ENCODE measurements at regions not wholly inside any gene's neighbourhood (a gene's known extent, or its start where the extent isn't known, plus 50 kb on each side); places are given as distances from the start of the nearest gene placed in this dataset.

DNA sequence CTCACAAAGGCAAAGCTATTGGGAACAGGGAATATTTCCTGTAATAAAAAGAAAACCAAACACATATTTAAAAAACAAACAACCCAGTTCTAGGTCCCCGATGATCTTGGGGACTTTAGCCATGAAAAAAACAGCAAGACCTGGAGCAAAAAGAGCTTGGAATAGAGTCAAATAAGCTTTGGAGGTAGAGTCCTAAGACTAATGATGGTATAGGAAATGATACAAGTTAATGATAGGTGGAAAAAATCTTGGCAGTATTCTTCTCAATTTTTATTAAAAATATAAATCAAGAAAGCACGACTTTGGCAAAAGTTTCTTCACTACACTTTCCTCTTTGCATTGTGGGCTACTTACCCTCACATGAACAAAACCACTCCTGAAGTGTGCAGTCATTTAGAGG is 481.5 kb downstream of the EBF1 start:
- H3K27me3 Mint-ChIP-seq (ENCODE audit: low read depth), result no peaks in the 10 kb centered on the region
- H3K4me3 Mint-ChIP-seq (ENCODE audit: unreplicated experiment), result no peak overlapping the region
- peaks cover 11% of the 10 kb centered on the region for H3K4me1 Mint-ChIP-seq (ENCODE audit: low read depth)
- H3K27ac Mint-ChIP-seq (ENCODE audit: unreplicated experiment), result no peak overlapping the region
- TF ChIP-seq, protein P1, sequence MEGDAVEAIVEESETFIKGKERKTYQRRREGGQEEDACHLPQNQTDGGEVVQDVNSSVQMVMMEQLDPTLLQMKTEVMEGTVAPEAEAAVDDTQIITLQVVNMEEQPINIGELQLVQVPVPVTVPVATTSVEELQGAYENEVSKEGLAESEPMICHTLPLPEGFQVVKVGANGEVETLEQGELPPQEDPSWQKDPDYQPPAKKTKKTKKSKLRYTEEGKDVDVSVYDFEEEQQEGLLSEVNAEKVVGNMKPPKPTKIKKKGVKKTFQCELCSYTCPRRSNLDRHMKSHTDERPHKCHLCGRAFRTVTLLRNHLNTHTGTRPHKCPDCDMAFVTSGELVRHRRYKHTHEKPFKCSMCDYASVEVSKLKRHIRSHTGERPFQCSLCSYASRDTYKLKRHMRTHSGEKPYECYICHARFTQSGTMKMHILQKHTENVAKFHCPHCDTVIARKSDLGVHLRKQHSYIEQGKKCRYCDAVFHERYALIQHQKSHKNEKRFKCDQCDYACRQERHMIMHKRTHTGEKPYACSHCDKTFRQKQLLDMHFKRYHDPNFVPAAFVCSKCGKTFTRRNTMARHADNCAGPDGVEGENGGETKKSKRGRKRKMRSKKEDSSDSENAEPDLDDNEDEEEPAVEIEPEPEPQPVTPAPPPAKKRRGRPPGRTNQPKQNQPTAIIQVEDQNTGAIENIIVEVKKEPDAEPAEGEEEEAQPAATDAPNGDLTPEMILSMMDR (IDR thresholded peaks at IDR 0.05), result no peak
- no peak for DNase-seq (ENCODE audit: low spot score)
- H3K9me3 Mint-ChIP-seq (ENCODE audit: low read depth), result no peaks in the 10 kb centered on the region
- no peaks in the 10 kb centered on the region for H3K36me3 Mint-ChIP-seq (ENCODE audit: low read depth)

DNA sequence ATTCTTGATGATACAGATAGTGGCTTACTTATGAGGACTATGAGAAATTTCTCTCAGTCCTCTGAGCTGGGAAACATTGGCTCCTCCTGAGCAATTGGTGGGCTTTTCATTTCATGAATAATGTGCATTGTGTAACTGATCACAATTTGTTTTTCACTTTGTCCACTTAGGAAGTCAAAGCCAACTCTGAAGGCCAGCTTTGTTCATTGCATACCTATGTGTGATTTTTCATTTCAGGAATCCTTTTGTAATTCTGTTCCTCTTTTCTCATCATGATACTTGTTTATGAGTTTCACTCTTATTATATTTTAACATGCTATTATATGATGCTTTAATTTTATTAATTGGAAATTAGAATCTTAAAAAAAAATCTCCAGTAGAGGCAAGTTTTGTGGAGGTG is 483.0 kb downstream of the EBF1 start:
- Mint-ChIP-seq H3K27me3 (ENCODE audit: low read depth) (no peaks in the 10 kb centered on the region), H3K9me3 (ENCODE audit: low read depth) (no peaks in the 10 kb centered on the region), H3K27ac (ENCODE audit: unreplicated experiment) (no peak overlapping the region), H3K4me3 (ENCODE audit: unreplicated experiment) (no peak overlapping the region), H3K4me1 (ENCODE audit: low read depth) (peaks cover 11% of the 10 kb centered on the region), H3K36me3 (ENCODE audit: low read depth) (no peaks in the 10 kb centered on the region)
- TF ChIP-seq, protein P1 (IDR thresholded peaks at IDR 0.05), result no peak
- DNase-seq (ENCODE audit: low spot score), result no peak

DNA sequence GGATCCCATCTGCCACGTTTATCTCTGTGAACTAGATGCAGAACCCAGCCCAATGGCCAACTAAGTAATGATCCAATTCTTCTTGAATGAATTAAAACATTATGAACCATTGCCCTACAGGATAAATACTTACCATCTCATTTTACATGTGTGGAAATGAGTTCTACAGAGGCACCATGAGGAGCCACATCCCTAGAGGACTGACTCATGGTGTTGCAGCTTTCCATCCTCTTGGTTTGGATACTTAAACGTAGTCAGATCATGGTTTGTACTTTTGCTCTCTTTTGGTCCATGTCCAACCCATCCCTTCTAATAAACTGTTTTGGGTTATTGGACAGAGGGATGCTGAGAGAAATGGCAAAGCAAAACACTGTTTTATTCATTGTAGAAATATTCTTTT is 484.8 kb downstream of the EBF1 start:
- Mint-ChIP-seq H3K4me3 (ENCODE audit: unreplicated experiment) (no peak overlapping the region), H3K27me3 (ENCODE audit: low read depth) (no peaks in the 10 kb centered on the region), H3K9me3 (ENCODE audit: low read depth) (no peaks in the 10 kb centered on the region), H3K4me1 (ENCODE audit: low read depth) (peaks cover 11% of the 10 kb centered on the region), H3K36me3 (ENCODE audit: low read depth) (no peaks in the 10 kb centered on the region), H3K27ac (ENCODE audit: unreplicated experiment) (no peak overlapping the region)
- no peak for DNase-seq (ENCODE audit: low spot score)
- TF ChIP-seq, protein P1 (IDR thresholded peaks at IDR 0.05), result no peak

DNA sequence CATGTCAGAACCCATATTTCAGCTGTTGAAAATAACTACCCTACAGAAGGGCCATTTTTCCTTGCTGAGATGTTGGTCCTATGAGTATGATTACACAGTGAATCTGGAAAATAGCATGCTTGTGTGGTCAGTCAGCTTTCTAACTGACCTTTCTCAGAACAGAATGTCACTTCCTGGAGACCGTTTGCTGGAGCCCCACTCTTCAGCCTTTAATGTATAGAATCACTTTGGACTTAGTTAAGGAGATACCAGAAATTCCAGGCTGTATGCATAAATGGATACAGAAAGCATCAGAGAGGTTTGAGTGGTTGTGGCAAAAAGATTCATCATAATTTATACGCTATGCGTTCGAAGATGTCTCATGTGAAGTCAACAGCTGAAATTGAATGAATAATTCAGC is 488.1 kb downstream of the EBF1 start:
- TF ChIP-seq, protein P1 (IDR thresholded peaks at IDR 0.05), result no peak
- no peak overlapping the region for H3K4me3 Mint-ChIP-seq (ENCODE audit: unreplicated experiment)
- no peak overlapping the region for H3K27ac Mint-ChIP-seq (ENCODE audit: unreplicated experiment)
- H3K36me3 Mint-ChIP-seq (ENCODE audit: low read depth), result no peaks in the 10 kb centered on the region
- DNase-seq (ENCODE audit: low spot score), result no peak
- H3K4me1 Mint-ChIP-seq (ENCODE audit: low read depth), result no peaks in the 10 kb centered on the region
- no peaks in the 10 kb centered on the region for H3K9me3 Mint-ChIP-seq (ENCODE audit: low read depth)
- H3K27me3 Mint-ChIP-seq (ENCODE audit: low read depth), result no peaks in the 10 kb centered on the region

DNA sequence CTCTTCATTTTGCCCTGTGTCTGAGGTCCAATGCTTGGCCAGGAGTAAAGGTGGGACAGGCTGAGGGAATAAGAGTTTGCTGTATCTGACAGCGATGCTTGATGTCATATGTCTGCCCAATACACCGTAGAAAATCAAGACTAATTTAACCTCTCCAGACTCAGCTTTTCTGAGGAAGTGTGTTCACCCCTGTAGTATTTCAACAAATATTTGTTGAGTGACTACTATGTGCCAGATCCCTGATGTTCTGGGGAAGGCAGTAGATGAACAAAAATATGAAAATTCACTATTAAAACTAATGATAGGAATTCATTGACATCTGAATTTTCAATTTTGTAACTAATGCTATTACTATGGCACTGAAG is 489.7 kb downstream of the EBF1 start:
- no peaks in the 10 kb centered on the region for H3K27me3 Mint-ChIP-seq (ENCODE audit: low read depth)
- TF ChIP-seq, protein P1 (IDR thresholded peaks at IDR 0.05), result no peak
- DNase-seq (ENCODE audit: low spot score), result no peak
- no peak overlapping the region for H3K4me3 Mint-ChIP-seq (ENCODE audit: unreplicated experiment)
- H3K36me3 Mint-ChIP-seq (ENCODE audit: low read depth), result no peaks in the 10 kb centered on the region
- no peaks in the 10 kb centered on the region for H3K4me1 Mint-ChIP-seq (ENCODE audit: low read depth)
- H3K27ac Mint-ChIP-seq (ENCODE audit: unreplicated experiment), result no peak overlapping the region
- no peaks in the 10 kb centered on the region for H3K9me3 Mint-ChIP-seq (ENCODE audit: low read depth)
